ENCODE measurements at regions not wholly inside any gene's neighbourhood (a gene's known extent, or its start where the extent isn't known, plus 50 kb on each side); places are given as distances from the start of the nearest gene placed in this dataset.

GRCh38 chr6:43943781-43944250 lies 173.8 kb downstream of the VEGFA start:
- WGBS: 93% methylated on average over 6 of the region's 6 CpGs
- no peak overlapping the region for H3K4me3 ChIP-seq (ENCODE audit: low read length in 2 of 2)
- no peak for DNase-seq (ENCODE audit: low read depth in 6 of 9, low spot score in 9 of 9)

DNA sequence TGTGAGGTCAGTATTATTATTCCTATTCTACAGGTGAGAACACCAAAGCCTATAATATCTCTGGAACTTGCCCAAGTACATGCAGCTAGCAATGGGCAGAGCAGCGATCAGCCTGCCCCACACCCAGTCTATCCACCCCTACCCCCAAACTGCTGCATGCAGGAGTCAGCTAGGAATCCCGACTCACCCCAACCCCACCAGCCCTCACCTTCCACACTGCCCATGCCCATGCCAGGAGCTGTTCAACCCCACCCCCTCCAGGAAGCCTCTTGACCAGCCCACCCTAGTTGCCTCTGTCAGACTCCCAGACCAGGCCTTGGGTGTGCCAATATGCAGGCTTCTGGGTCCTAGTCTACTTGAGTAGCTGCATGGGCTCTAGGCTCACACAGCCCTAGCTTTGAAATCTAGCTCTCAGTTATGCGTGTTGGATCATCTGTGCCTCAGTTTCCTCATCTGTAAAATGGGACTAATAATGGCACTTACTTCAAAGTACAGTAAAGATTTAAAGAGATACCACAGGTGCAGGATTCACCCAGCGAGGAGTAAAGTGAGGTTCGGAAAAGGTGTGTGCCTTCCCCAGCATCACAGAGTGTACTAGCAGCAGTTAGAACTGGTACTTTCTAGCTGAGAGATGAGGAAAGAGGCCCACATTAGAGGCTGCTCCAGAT lies 173.2 kb downstream of the VEGFA start:
- Histone ChIP-seq H3K4me3 (ENCODE audit: low read length in 2 of 2) (no peak overlapping the region), H3K4me1 (ENCODE audit: control insufficient read depth in 2 of 2, insufficient read depth in 2 of 2, low read length in 2 of 2) (peaks cover 0 to 5% of the 10 kb centered on the region in 2 donors), H3K36me3 (ENCODE audit: control insufficient read depth in 2 of 2, insufficient read depth in 2 of 2, low read length in 1 of 2) (no peaks in the 10 kb centered on the region), H3K27ac (ENCODE audit: low read depth in 1 of 2, low read length in 1 of 2) (no peak overlapping the region), H3K9me3 (ENCODE audit: control insufficient read depth in 2 of 2, insufficient read depth in 1 of 2, low read length in 1 of 2) (peaks cover 2 to 12% of the 10 kb centered on the region in 2 donors), H3K27me3 (ENCODE audit: control insufficient read depth in 2 of 2, insufficient read depth in 1 of 2, low read length in 1 of 2) (no peaks in the 10 kb centered on the region)
- WGBS: 97% methylated on average over 5 of the region's 5 CpGs
- no peak for DNase-seq (ENCODE audit: low read depth in 6 of 9, low spot score in 9 of 9)

More at GRCh38 chr6:43943781-43944250, 173.8 kb downstream of the VEGFA start:
- Histone ChIP-seq H3K9me3 (ENCODE audit: control insufficient read depth in 2 of 2, insufficient read depth in 1 of 2, low read length in 1 of 2) (peaks cover 2 to 12% of the 10 kb centered on the region in 2 donors), H3K36me3 (ENCODE audit: control insufficient read depth in 2 of 2, insufficient read depth in 2 of 2, low read length in 1 of 2) (no peaks in the 10 kb centered on the region), H3K27me3 (ENCODE audit: control insufficient read depth in 2 of 2, insufficient read depth in 1 of 2, low read length in 1 of 2) (no peaks in the 10 kb centered on the region), H3K4me1 (ENCODE audit: control insufficient read depth in 2 of 2, insufficient read depth in 2 of 2, low read length in 2 of 2) (peaks cover 0 to 5% of the 10 kb centered on the region in 2 donors), H3K27ac (ENCODE audit: low read depth in 1 of 2, low read length in 1 of 2) (no peak overlapping the region)

DNA sequence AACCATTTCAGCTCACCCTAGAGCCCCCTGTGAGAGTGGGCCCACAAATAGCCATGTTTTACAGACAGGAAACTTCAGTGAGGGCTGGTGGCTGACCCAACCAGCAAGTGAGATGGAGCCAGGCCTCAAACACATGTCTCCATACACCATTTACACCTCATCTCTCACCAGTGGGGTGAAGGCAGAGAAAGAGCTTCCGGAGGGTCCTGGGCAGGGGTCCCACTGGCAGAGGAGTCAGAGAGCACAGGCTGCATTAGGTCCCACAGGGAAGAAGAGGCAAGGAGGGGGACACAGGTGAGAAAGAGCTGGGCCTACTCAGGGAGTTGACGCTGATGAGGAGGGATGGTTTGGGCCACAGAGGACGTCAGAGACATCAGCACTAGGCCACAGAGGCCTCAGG lies 172.6 kb downstream of the VEGFA start:
- Histone ChIP-seq H3K27me3 (ENCODE audit: control insufficient read depth in 2 of 2, insufficient read depth in 1 of 2, low read length in 1 of 2) (no peaks in the 10 kb centered on the region), H3K4me1 (ENCODE audit: control insufficient read depth in 2 of 2, insufficient read depth in 2 of 2, low read length in 2 of 2) (peaks cover 0 to 5% of the 10 kb centered on the region in 2 donors), H3K9me3 (ENCODE audit: control insufficient read depth in 2 of 2, insufficient read depth in 1 of 2, low read length in 1 of 2) (peaks cover 2 to 12% of the 10 kb centered on the region in 2 donors), H3K27ac (ENCODE audit: low read depth in 1 of 2, low read length in 1 of 2) (no peak overlapping the region), H3K4me3 (ENCODE audit: low read length in 2 of 2) (no peak overlapping the region), H3K36me3 (ENCODE audit: control insufficient read depth in 2 of 2, insufficient read depth in 2 of 2, low read length in 1 of 2) (no peaks in the 10 kb centered on the region)
- WGBS: 98% methylated on average over 3 of the region's 3 CpGs
- DNase-seq (ENCODE audit: low read depth in 6 of 9, low spot score in 9 of 9): no peak

DNA sequence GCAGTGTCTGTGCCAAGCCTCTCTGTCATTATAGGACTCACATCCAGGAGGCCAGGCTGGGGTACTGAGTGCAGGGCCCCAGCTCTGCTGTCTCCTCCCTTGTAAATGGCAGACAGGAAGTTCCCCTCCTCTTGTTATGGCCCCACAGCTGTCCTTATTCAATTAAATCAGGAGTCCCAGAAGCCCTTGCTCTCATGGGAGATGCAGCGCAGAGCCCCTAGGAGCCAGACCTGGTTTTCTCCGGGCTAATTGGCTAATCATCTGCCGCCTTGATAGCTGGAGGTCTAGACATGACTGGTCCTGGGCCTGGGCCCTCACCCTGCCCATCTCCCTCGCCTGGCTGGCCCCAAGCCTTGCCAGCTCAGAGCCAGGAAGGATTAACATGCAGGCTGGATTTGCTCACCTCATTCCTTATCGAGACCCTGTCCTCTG lies 172.0 kb downstream of the VEGFA start:
- Histone ChIP-seq H3K9me3 (ENCODE audit: control insufficient read depth in 2 of 2, insufficient read depth in 1 of 2, low read length in 1 of 2) (peaks cover 2 to 12% of the 10 kb centered on the region in 2 donors), H3K36me3 (ENCODE audit: control insufficient read depth in 2 of 2, insufficient read depth in 2 of 2, low read length in 1 of 2) (no peaks in the 10 kb centered on the region), H3K27ac (ENCODE audit: low read depth in 1 of 2, low read length in 1 of 2) (no peak overlapping the region), H3K4me3 (ENCODE audit: low read length in 2 of 2) (no peak overlapping the region), H3K4me1 (ENCODE audit: control insufficient read depth in 2 of 2, insufficient read depth in 2 of 2, low read length in 2 of 2) (peaks cover 0 to 5% of the 10 kb centered on the region in 2 donors), H3K27me3 (ENCODE audit: control insufficient read depth in 2 of 2, insufficient read depth in 1 of 2, low read length in 1 of 2) (no peaks in the 10 kb centered on the region)
- no peak for DNase-seq (ENCODE audit: low read depth in 6 of 9, low spot score in 9 of 9)
- 96% methylated on average over 5 of the region's 5 CpGs for WGBS

DNA sequence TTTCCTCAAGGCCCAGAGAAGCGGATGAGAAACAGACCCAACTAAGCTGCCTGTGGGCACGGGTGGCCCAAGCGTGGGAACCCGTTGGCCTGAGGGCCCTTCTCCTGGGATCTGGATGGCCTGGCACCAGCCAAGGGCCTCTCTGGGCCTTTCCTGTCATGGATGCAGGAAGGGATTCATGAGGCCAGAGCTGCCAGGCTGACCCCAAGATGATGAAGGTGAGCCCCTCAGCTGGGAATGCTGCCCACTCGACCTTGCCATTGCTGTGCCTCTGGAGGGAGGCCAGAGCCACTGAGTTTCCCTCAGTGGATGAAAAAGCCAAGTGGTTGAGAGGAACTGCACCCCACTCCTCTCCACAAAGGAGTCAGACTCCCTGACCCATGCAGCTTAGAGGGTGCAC lies 171.2 kb downstream of the VEGFA start:
- no peaks in the 10 kb centered on the region for H3K27me3 ChIP-seq (ENCODE audit: control insufficient read depth in 2 of 2, insufficient read depth in 1 of 2, low read length in 1 of 2)
- WGBS: 97% methylated on average over 5 of the region's 5 CpGs
- H3K27ac ChIP-seq (ENCODE audit: low read depth in 1 of 2, low read length in 1 of 2): no peak overlapping the region
- H3K36me3 ChIP-seq (ENCODE audit: control insufficient read depth in 2 of 2, insufficient read depth in 2 of 2, low read length in 1 of 2): no peaks in the 10 kb centered on the region
- H3K9me3 ChIP-seq (ENCODE audit: control insufficient read depth in 2 of 2, insufficient read depth in 1 of 2, low read length in 1 of 2): peaks cover 2 to 8% of the 10 kb centered on the region in 2 donors
- DNase-seq (ENCODE audit: low read depth in 6 of 9, low spot score in 9 of 9): no peak
- H3K4me3 ChIP-seq (ENCODE audit: low read length in 2 of 2): no peak overlapping the region
- peaks cover 0 to 5% of the 10 kb centered on the region in 2 donors for H3K4me1 ChIP-seq (ENCODE audit: control insufficient read depth in 2 of 2, insufficient read depth in 2 of 2, low read length in 2 of 2)

DNA sequence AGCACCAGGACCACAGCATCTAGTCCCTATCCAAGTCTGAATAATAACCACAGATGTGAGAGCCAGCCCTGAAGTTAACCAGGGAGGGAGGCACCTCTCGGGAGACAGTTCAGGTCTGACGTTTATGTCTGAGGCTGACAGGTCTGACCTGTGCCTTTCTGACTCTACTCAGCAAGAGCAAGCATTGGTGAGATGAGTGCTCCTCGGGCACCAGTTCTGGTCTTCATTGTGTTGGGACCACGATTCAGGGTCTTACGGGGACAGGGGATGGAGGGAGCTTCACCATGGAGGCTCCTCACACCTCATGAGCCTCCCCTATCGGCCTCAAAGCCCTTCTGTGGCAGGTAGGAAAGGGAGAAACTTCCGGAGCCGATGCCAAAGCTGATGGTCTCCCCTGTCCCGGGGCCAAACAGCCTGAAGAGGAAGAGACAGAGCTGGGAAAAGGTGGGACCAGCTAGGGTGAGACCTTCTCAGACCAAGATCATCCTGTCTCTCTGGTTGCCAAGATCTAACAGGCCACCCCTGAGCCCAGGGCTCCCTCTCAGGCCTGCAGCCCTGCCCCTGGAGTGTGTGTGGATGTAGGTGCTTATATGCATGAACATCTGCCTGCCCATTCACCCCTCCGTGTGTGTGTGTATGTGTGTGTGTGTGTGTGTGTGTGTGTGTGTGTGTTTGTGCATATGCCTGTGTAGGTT lies 170.5 kb downstream of the VEGFA start:
- Histone ChIP-seq H3K27me3 (ENCODE audit: control insufficient read depth in 2 of 2, insufficient read depth in 1 of 2, low read length in 1 of 2) (no peaks in the 10 kb centered on the region), H3K9me3 (ENCODE audit: control insufficient read depth in 2 of 2, insufficient read depth in 1 of 2, low read length in 1 of 2) (peaks cover 0 to 4% of the 10 kb centered on the region in 2 donors), H3K36me3 (ENCODE audit: control insufficient read depth in 2 of 2, insufficient read depth in 2 of 2, low read length in 1 of 2) (no peaks in the 10 kb centered on the region), H3K4me3 (ENCODE audit: low read length in 2 of 2) (no peak overlapping the region), H3K27ac (ENCODE audit: low read depth in 1 of 2, low read length in 1 of 2) (no peak overlapping the region), H3K4me1 (ENCODE audit: control insufficient read depth in 2 of 2, insufficient read depth in 2 of 2, low read length in 2 of 2) (peaks cover 0 to 5% of the 10 kb centered on the region in 2 donors)
- no peak for DNase-seq (ENCODE audit: low read depth in 6 of 9, low spot score in 9 of 9)
- 95% methylated on average over 10 of the region's 10 CpGs for WGBS

DNA sequence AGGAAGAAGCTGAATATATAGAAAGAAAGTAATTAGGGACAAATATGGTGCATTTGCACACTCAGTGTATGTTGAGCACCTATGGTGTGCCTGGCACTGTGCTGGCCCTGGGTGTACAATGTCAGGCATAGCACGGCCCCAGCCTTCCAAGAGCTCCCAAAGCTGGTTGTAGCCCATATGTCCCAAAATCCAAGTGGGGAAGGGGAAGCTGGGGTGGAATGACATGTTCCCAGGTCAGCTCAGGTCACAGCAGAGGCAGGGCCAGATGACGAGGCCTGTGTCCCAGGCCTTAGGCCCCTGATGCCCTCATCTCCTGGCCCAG lies 170.0 kb downstream of the VEGFA start:
- no peaks in the 10 kb centered on the region for H3K27me3 ChIP-seq (ENCODE audit: control insufficient read depth in 2 of 2, insufficient read depth in 1 of 2, low read length in 1 of 2)
- H3K36me3 ChIP-seq (ENCODE audit: control insufficient read depth in 2 of 2, insufficient read depth in 2 of 2, low read length in 1 of 2): no peaks in the 10 kb centered on the region
- peaks cover 0 to 2% of the 10 kb centered on the region in 2 donors for H3K9me3 ChIP-seq (ENCODE audit: control insufficient read depth in 2 of 2, insufficient read depth in 1 of 2, low read length in 1 of 2)
- no peak for DNase-seq (ENCODE audit: low read depth in 6 of 9, low spot score in 9 of 9)
- no peak overlapping the region for H3K4me3 ChIP-seq (ENCODE audit: low read length in 2 of 2)
- no peak overlapping the region for H3K27ac ChIP-seq (ENCODE audit: low read depth in 1 of 2, low read length in 1 of 2)
- peaks cover 0 to 5% of the 10 kb centered on the region in 2 donors for H3K4me1 ChIP-seq (ENCODE audit: control insufficient read depth in 2 of 2, insufficient read depth in 2 of 2, low read length in 2 of 2)
- WGBS: 95% methylated on average over 2 of the region's 2 CpGs

DNA sequence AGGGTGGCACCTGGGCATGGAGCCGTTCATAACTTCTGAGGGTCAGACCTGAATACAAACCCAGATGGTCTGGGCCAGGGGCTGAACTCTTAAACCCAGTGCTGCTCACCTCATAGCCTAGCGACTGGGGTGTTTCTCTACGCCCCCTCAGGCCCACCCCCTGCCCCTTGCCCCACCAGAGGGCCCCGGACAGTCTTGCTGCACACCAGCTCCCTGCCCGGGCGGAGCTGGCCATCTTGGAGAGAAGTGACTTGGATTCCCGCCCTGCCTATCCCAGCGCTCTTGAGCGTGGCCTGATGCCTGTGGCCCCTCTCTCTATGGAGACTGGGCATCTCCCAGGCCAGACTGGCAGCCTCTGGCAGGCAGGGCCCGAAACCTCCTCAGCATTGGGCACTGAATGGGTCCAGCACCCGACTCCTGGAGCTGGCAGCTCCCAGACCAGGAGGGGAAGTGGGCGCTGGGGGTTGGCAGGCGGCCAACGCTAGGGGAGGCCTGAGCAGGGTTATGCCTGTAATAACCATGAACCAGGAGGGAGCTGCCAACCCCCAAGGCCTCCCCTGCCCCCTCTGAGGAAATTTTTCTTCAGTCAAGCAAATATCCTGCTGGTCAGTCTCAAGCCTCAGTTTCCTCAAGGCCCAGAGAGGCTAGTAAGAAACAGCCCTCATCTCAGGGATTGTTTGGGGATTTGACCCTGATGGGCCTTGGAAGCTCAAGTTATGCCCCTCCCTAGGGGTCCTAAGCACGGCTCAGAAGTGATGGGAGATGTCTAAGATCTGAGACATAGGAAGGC lies 169.5 kb downstream of the VEGFA start:
- no peak for DNase-seq (ENCODE audit: low read depth in 6 of 9, low spot score in 9 of 9)
- H3K9me3 ChIP-seq (ENCODE audit: control insufficient read depth in 2 of 2, insufficient read depth in 1 of 2, low read length in 1 of 2): no peaks in the 10 kb centered on the region
- 80% methylated on average over 15 of the region's 15 CpGs for WGBS

More for the DNA sequence above, 169.5 kb downstream of the VEGFA start:
- H3K36me3 ChIP-seq (ENCODE audit: control insufficient read depth in 2 of 2, insufficient read depth in 2 of 2, low read length in 1 of 2): no peaks in the 10 kb centered on the region
- no peak overlapping the region for H3K27ac ChIP-seq (ENCODE audit: low read depth in 1 of 2, low read length in 1 of 2)
- H3K4me3 ChIP-seq (ENCODE audit: low read length in 2 of 2): no peak overlapping the region
- no peaks in the 10 kb centered on the region for H3K27me3 ChIP-seq (ENCODE audit: control insufficient read depth in 2 of 2, insufficient read depth in 1 of 2, low read length in 1 of 2)
- peaks cover 0 to 5% of the 10 kb centered on the region in 2 donors for H3K4me1 ChIP-seq (ENCODE audit: control insufficient read depth in 2 of 2, insufficient read depth in 2 of 2, low read length in 2 of 2)

Measured in thymus (tissue), 11 donors.